ENCODE measurements at regions not wholly inside any gene's neighbourhood (a gene's known extent, or its start where the extent isn't known, plus 50 kb on each side); places are given as distances from the start of the nearest gene placed in this dataset.

- no peak for DNase-seq (ENCODE audit: low read depth)
These were observed 100.3 kb upstream of the C1orf87 start for GRCh38 chr1:60173729-60174505.

GRCh38 chr1:60173006-60173405 is 99.4 kb upstream of the C1orf87 start:
- DNase-seq (ENCODE audit: low read depth) = no peak

- DNase-seq (ENCODE audit: low read depth) = peak; percentile 17
These were observed 98.2 kb upstream of the C1orf87 start for GRCh38 chr1:60171801-60172200.

GRCh38 chr1:60170709-60171108 is 97.1 kb upstream of the C1orf87 start:
- no peak for DNase-seq (ENCODE audit: low read depth)

- DNase-seq (ENCODE audit: low read depth) = no peak
These were observed 95.6 kb upstream of the C1orf87 start for GRCh38 chr1:60169206-60169605.

- DNase-seq (ENCODE audit: low read depth) = peak; percentile 64
These were observed 89.4 kb upstream of the C1orf87 start for GRCh38 chr1:60162936-60163335.

- DNase-seq (ENCODE audit: low read depth) = no peak
These were observed 86.6 kb upstream of the C1orf87 start for GRCh38 chr1:60160141-60160540.

GRCh38 chr1:60156371-60156770 is 82.8 kb upstream of the C1orf87 start:
- no peak for DNase-seq (ENCODE audit: low read depth)

- DNase-seq (ENCODE audit: low read depth) = no peak
These were observed 80.4 kb upstream of the C1orf87 start for GRCh38 chr1:60153961-60154360.

GRCh38 chr1:60152891-60153290 is 79.3 kb upstream of the C1orf87 start:
- no peak for DNase-seq (ENCODE audit: low read depth)

GRCh38 chr1:60151311-60151710 is 77.7 kb upstream of the C1orf87 start:
- DNase-seq (ENCODE audit: low read depth) = no peak

- peak; percentile 49 for DNase-seq (ENCODE audit: low read depth)
These were observed 75.7 kb upstream of the C1orf87 start for GRCh38 chr1:60149251-60149650.

GRCh38 chr1:60146884-60147283 is 73.3 kb upstream of the C1orf87 start:
- no peak for DNase-seq (ENCODE audit: low read depth)

- no peak for DNase-seq (ENCODE audit: low read depth)
These were observed 72.2 kb upstream of the C1orf87 start for GRCh38 chr1:60145771-60146170.

- DNase-seq (ENCODE audit: low read depth) = no peak
These were observed 68.2 kb upstream of the C1orf87 start for GRCh38 chr1:60141743-60142142.

- DNase-seq (ENCODE audit: low read depth) = no peak
These were observed 67.7 kb upstream of the C1orf87 start for GRCh38 chr1:60141276-60141675.

- DNase-seq (ENCODE audit: low read depth) = no peak
These were observed 63.8 kb upstream of the C1orf87 start for GRCh38 chr1:60137406-60137805.

- DNase-seq (ENCODE audit: low read depth) = no peak
These were observed 62.8 kb upstream of the C1orf87 start for GRCh38 chr1:60136395-60136794.

GRCh38 chr1:60134716-60135115 is 61.1 kb upstream of the C1orf87 start:
- no peak for DNase-seq (ENCODE audit: low read depth)

- DNase-seq (ENCODE audit: low read depth) = peak; percentile 79
These were observed 60.3 kb upstream of the C1orf87 start for GRCh38 chr1:60133848-60134247.

GRCh38 chr1:60133000-60133673 is 59.6 kb upstream of the C1orf87 start:
- DNase-seq (ENCODE audit: low read depth) = peak; percentile 93

- no peak for DNase-seq (ENCODE audit: low read depth)
These were observed 58.5 kb upstream of the C1orf87 start for GRCh38 chr1:60132108-60132507.

- DNase-seq (ENCODE audit: low read depth) = peak; percentile 80
These were observed 57.1 kb upstream of the C1orf87 start for GRCh38 chr1:60130703-60131102.
